ENCODE measurements at regions not wholly inside any gene's neighbourhood (a gene's known extent, or its start where the extent isn't known, plus 50 kb on each side); places are given as distances from the start of the nearest gene placed in this dataset.
"Not testable (repeated sequence)": the region's sequence is repeated elsewhere in the genome, so short reads cannot be mapped to it uniquely, and the experiment has no call there.

DNA sequence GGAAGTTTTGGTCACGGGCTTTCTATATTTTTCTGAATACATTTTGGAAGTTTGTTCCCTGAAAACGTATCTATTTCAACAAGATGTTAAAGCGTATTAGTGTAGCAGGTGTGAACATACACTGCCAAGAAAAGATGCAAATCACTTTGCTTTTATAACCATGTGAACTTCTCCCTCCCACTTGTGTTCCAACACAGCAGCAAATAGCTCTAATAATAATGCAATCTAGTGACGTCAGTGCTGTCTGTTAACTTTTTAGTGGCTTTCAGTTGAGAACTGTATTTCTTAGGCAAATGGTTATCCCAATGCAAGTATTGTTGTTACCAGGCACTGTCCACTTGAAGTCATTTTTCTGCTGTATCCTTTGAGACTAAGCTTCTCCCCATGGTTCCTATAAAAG, 188.4 kb upstream of the IGFBP3 start:
- no peaks in the 10 kb centered on the region for H3K4me1 ChIP-seq (ENCODE audit: control insufficient read depth in 5 of 5, insufficient read depth in 5 of 5, low read length in 5 of 5)
- H3K9me3 ChIP-seq (ENCODE audit: control insufficient read depth in 5 of 5, low read length in 5 of 5) = no peaks in the 10 kb centered on the region
- H3K9ac ChIP-seq (ENCODE audit: low read length in 5 of 5) = no peak overlapping the region
- no peak overlapping the region for H3K4me3 ChIP-seq (ENCODE audit: low read depth in 1 of 5, low read length in 5 of 5)
- H3K36me3 ChIP-seq (ENCODE audit: control insufficient read depth in 5 of 5, insufficient read depth in 5 of 5, low read length in 5 of 5) = no peaks in the 10 kb centered on the region
- no peaks in the 10 kb centered on the region for H3K27me3 ChIP-seq (ENCODE audit: control insufficient read depth in 5 of 5, insufficient read depth in 4 of 5, low read length in 5 of 5)
- no peak overlapping the region for H3K27ac ChIP-seq (ENCODE audit: low read depth, low read length)

DNA sequence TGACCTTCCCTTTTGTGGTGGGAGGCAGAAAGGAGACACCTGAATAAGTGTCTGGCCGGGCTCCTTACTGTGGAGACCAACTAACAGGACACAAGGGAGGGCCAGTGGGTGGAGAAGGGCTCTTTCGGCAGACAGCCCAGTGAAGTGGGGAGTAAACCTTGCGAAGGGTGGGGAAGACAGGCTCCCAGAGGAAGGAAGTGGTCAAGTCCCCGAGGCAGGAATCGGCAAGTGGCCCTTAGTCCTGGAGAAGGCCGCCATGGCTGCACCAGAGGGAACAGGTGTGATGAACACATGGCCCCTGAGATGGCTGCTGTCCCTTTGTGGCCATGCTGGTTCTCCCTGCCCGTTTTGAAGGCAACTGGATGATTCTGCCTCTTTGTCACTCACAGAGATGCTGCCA, 187.2 kb upstream of the IGFBP3 start:
- no peaks in the 10 kb centered on the region for H3K36me3 ChIP-seq (ENCODE audit: control insufficient read depth in 5 of 5, insufficient read depth in 5 of 5, low read length in 5 of 5)
- H3K27ac ChIP-seq (ENCODE audit: low read depth, low read length) = no peak overlapping the region
- H3K9me3 ChIP-seq (ENCODE audit: control insufficient read depth in 5 of 5, low read length in 5 of 5) = no peaks in the 10 kb centered on the region
- no peak overlapping the region for H3K4me3 ChIP-seq (ENCODE audit: low read depth in 1 of 5, low read length in 5 of 5)
- no peaks in the 10 kb centered on the region for H3K4me1 ChIP-seq (ENCODE audit: control insufficient read depth in 5 of 5, insufficient read depth in 5 of 5, low read length in 5 of 5)
- no peaks in the 10 kb centered on the region for H3K27me3 ChIP-seq (ENCODE audit: control insufficient read depth in 5 of 5, insufficient read depth in 4 of 5, low read length in 5 of 5)
- H3K9ac ChIP-seq (ENCODE audit: low read length in 5 of 5) = no peak overlapping the region

DNA sequence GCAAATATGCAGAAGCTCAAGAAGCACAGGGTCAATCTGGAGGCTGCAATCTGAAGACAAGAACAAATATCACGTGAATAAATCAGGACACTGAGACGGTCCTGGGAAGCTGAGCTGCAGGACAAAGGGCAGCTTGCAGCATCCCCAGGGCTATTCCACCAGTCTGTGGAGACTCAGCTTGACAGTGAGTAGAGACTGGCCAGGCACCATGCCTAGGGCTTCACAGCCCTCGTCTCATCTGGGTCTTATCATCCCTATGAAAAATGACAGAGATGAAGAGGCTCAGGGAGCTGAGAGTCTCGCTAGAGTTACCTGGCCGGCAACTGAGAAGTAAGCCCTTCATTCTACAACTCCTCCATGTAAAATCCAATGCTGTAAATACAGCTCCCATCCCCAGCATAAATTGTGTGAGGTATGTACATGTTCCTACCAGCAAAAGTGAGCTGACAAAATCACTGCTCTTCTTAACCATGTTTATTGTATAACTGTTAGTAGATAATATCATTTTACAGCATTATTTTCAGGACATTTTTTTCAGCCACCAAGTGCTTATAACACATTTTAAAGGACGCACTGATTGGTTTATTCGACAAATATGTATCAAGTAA, 186.6 kb upstream of the IGFBP3 start:
- Histone ChIP-seq H3K36me3 (ENCODE audit: control insufficient read depth in 5 of 5, insufficient read depth in 5 of 5, low read length in 5 of 5) (no peaks in the 10 kb centered on the region), H3K27me3 (ENCODE audit: control insufficient read depth in 5 of 5, insufficient read depth in 4 of 5, low read length in 5 of 5) (no peaks in the 10 kb centered on the region), H3K9ac (ENCODE audit: low read length in 5 of 5) (no peak overlapping the region), H3K4me1 (ENCODE audit: control insufficient read depth in 5 of 5, insufficient read depth in 5 of 5, low read length in 5 of 5) (no peaks in the 10 kb centered on the region), H3K9me3 (ENCODE audit: control insufficient read depth in 5 of 5, low read length in 5 of 5) (no peaks in the 10 kb centered on the region), H3K4me3 (ENCODE audit: low read depth in 1 of 5, low read length in 5 of 5) (no peak overlapping the region), H3K27ac (ENCODE audit: low read depth, low read length) (no peak overlapping the region)

DNA sequence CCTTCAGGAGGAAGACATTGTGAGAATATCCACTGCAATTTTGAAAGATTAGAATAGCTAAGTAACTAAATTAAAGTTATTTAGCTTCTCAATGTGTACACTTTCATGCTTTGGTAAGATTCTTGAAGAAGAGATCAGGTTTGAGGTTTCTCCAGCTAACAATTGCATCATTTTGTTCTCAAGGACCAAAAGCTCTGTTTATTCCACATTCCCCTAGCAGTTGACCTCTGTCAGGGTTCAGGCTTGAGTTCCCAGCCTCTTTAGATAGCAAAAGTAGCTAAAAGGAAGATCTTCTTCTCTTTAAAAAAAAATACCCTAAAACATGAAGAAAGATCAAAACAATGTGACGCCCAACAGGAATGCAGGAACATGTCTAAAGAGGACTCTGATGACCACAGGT, 179.4 kb upstream of the IGFBP3 start:
- Histone ChIP-seq H3K4me1 (ENCODE audit: control insufficient read depth in 5 of 5, insufficient read depth in 5 of 5, low read length in 5 of 5) (no peaks in the 10 kb centered on the region), H3K9ac (ENCODE audit: low read length in 5 of 5) (no peak overlapping the region), H3K9me3 (ENCODE audit: control insufficient read depth in 5 of 5, low read length in 5 of 5) (no peaks in the 10 kb centered on the region), H3K27ac (ENCODE audit: low read depth, low read length) (no peak overlapping the region), H3K4me3 (ENCODE audit: low read depth in 1 of 5, low read length in 5 of 5) (no peak overlapping the region), H3K27me3 (ENCODE audit: control insufficient read depth in 5 of 5, insufficient read depth in 4 of 5, low read length in 5 of 5) (no peaks in the 10 kb centered on the region), H3K36me3 (ENCODE audit: control insufficient read depth in 5 of 5, insufficient read depth in 5 of 5, low read length in 5 of 5) (no peaks in the 10 kb centered on the region)

DNA sequence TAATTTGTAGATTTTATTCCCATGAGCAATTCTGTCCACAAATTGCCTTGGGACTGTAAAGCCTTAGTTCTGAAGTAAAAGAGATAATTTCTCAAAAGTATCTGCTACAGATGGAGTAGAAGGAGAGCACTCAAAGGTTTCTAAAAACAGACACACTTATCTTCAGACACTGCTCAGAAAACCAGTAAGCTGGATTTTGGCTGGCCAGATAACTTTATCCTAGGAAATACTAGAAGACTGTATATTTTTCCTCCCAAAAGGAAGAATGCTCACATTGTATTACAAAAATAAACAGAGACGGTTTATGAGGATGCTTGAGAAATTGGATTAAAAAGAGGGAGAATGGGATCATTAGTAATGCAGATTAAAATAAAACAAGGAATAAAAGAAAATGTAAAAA, 178.0 kb upstream of the IGFBP3 start:
- Histone ChIP-seq H3K27ac (ENCODE audit: low read depth, low read length) (no peak overlapping the region), H3K9ac (ENCODE audit: low read length in 5 of 5) (no peak overlapping the region), H3K4me3 (ENCODE audit: low read depth in 1 of 5, low read length in 5 of 5) (no peak overlapping the region), H3K4me1 (ENCODE audit: control insufficient read depth in 5 of 5, insufficient read depth in 5 of 5, low read length in 5 of 5) (no peaks in the 10 kb centered on the region), H3K27me3 (ENCODE audit: control insufficient read depth in 5 of 5, insufficient read depth in 4 of 5, low read length in 5 of 5) (no peaks in the 10 kb centered on the region), H3K9me3 (ENCODE audit: control insufficient read depth in 5 of 5, low read length in 5 of 5) (no peaks in the 10 kb centered on the region), H3K36me3 (ENCODE audit: control insufficient read depth in 5 of 5, insufficient read depth in 5 of 5, low read length in 5 of 5) (no peaks in the 10 kb centered on the region)

DNA sequence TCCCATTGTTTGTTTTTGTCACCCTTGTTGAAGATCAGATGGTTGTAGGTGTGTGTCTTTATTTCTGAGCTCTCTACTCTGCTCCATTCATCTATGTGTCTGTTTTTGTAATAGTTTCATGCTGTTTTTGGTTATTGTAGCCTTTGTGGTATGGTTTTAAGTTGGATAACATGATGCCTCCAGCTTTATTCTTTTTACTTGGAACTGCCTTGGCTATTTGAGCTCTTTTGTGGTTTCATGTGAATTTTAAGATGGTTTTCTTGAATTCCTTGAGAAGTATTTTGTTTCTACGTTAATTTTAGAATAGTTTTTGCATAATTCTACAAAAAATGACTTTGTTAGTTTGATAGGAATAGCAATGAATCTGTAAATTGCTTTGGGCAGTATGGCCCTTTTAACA, 170.0 kb upstream of the IGFBP3 start:
- H3K27me3 ChIP-seq (ENCODE audit: control insufficient read depth in 5 of 5, insufficient read depth in 4 of 5, low read length in 5 of 5) = no peaks in the 10 kb centered on the region
- no peak overlapping the region for H3K9ac ChIP-seq (ENCODE audit: low read length in 5 of 5)
- no peak overlapping the region for H3K27ac ChIP-seq (ENCODE audit: low read depth, low read length)
- H3K4me1 ChIP-seq (ENCODE audit: control insufficient read depth in 5 of 5, insufficient read depth in 5 of 5, low read length in 5 of 5) = no peaks in the 10 kb centered on the region
- H3K36me3 ChIP-seq (ENCODE audit: control insufficient read depth in 5 of 5, insufficient read depth in 5 of 5, low read length in 5 of 5) = no peaks in the 10 kb centered on the region
- H3K4me3 ChIP-seq (ENCODE audit: low read depth in 1 of 5, low read length in 5 of 5) = no peak overlapping the region
- H3K9me3 ChIP-seq (ENCODE audit: control insufficient read depth in 5 of 5, low read length in 5 of 5) = no peaks in the 10 kb centered on the region

DNA sequence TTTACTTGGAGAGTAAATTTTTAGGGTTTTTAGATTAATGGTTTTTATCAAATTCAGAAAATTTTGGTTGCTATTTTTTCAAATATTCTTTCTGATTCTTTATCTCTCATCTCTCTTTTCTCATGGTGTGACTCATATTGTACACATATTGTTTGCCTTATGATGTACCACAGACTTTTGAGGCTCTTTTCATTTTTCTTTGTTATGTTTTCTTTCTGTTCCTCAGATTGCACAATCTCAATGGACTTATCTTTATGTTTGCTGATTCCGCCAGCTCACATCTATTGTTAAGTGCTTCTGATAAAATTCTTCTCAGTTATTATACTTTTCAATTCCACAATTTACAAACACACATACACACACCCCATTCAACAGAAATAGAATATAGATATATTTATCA, 168.2 kb upstream of the IGFBP3 start:
- no peaks in the 10 kb centered on the region for H3K36me3 ChIP-seq (ENCODE audit: control insufficient read depth in 5 of 5, insufficient read depth in 5 of 5, low read length in 5 of 5)
- no peaks in the 10 kb centered on the region for H3K4me1 ChIP-seq (ENCODE audit: control insufficient read depth in 5 of 5, insufficient read depth in 5 of 5, low read length in 5 of 5)
- H3K9me3 ChIP-seq (ENCODE audit: control insufficient read depth in 5 of 5, low read length in 5 of 5) = peaks cover 0 to under 1% (median 0%) of the 10 kb centered on the region in 5 donors
- no peaks in the 10 kb centered on the region for H3K27me3 ChIP-seq (ENCODE audit: control insufficient read depth in 5 of 5, insufficient read depth in 4 of 5, low read length in 5 of 5)
- H3K9ac ChIP-seq (ENCODE audit: low read length in 5 of 5) = no peak overlapping the region
- H3K4me3 ChIP-seq (ENCODE audit: low read depth in 1 of 5, low read length in 5 of 5) = no peak overlapping the region
- H3K27ac ChIP-seq (ENCODE audit: low read depth, low read length) = no peak overlapping the region

GRCh38 chr7:46088486-46088885, 167.4 kb upstream of the IGFBP3 start:
- not testable (repeated sequence) for H3K4me3 ChIP-seq (ENCODE audit: low read depth in 1 of 5, low read length in 5 of 5); H3K27ac ChIP-seq (ENCODE audit: low read depth, low read length); H3K4me1 ChIP-seq (ENCODE audit: control insufficient read depth in 5 of 5, insufficient read depth in 5 of 5, low read length in 5 of 5); H3K9ac ChIP-seq (ENCODE audit: low read length in 5 of 5); H3K27me3 ChIP-seq (ENCODE audit: control insufficient read depth in 5 of 5, insufficient read depth in 4 of 5, low read length in 5 of 5); H3K9me3 ChIP-seq (ENCODE audit: control insufficient read depth in 5 of 5, low read length in 5 of 5); H3K36me3 ChIP-seq (ENCODE audit: control insufficient read depth in 5 of 5, insufficient read depth in 5 of 5, low read length in 5 of 5)

- Histone ChIP-seq H3K36me3 (ENCODE audit: control insufficient read depth in 5 of 5, insufficient read depth in 5 of 5, low read length in 5 of 5) (no peaks in the 10 kb centered on the region), H3K27ac (ENCODE audit: low read depth, low read length) (no peak overlapping the region), H3K9ac (ENCODE audit: low read length in 5 of 5) (no peak overlapping the region), H3K4me1 (ENCODE audit: control insufficient read depth in 5 of 5, insufficient read depth in 5 of 5, low read length in 5 of 5) (no peaks in the 10 kb centered on the region), H3K9me3 (ENCODE audit: control insufficient read depth in 5 of 5, low read length in 5 of 5) (peaks cover 0 to 2% (median 0%) of the 10 kb centered on the region in 5 donors), H3K27me3 (ENCODE audit: control insufficient read depth in 5 of 5, insufficient read depth in 4 of 5, low read length in 5 of 5) (no peaks in the 10 kb centered on the region), H3K4me3 (ENCODE audit: low read depth in 1 of 5, low read length in 5 of 5) (no peak overlapping the region)
Measured at GRCh38 chr7:46080595-46081159, 159.6 kb upstream of the IGFBP3 start.

DNA sequence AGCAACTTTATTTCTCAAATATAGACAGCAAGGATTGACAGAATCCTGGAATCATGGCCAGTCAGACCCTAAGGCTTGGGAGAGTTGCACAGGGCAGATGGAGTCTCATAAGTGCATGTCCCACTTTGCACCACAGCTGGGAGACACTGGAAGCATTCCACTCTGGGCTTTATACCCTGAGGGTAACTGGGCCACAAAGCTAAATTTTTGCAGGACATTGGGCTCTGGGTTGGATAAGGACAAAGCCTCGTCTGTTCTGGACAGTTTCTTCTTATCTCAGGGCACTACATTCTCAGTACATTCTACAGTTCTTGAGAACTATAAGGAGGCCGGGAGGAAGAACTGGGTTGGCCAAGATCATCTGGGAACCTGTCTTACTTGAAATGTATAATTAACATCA, 158.3 kb upstream of the IGFBP3 start:
- H3K36me3 ChIP-seq (ENCODE audit: control insufficient read depth in 5 of 5, insufficient read depth in 5 of 5, low read length in 5 of 5) = no peaks in the 10 kb centered on the region
- no peaks in the 10 kb centered on the region for H3K27me3 ChIP-seq (ENCODE audit: control insufficient read depth in 5 of 5, insufficient read depth in 4 of 5, low read length in 5 of 5)
- no peaks in the 10 kb centered on the region for H3K4me1 ChIP-seq (ENCODE audit: control insufficient read depth in 5 of 5, insufficient read depth in 5 of 5, low read length in 5 of 5)
- H3K9me3 ChIP-seq (ENCODE audit: control insufficient read depth in 5 of 5, low read length in 5 of 5) = peaks cover 0 to 2% (median 0%) of the 10 kb centered on the region in 5 donors
- H3K27ac ChIP-seq (ENCODE audit: low read depth, low read length) = no peak overlapping the region
- H3K4me3 ChIP-seq (ENCODE audit: low read depth in 1 of 5, low read length in 5 of 5) = no peak overlapping the region
- no peak overlapping the region for H3K9ac ChIP-seq (ENCODE audit: low read length in 5 of 5)
